ENCODE measurements at regions not wholly inside any gene's neighbourhood (a gene's known extent, or its start where the extent isn't known, plus 50 kb on each side); places are given as distances from the start of the nearest gene placed in this dataset.
A peak's percentile ranks its signal among the peaks of the same experiment; 100 is the strongest.

DNA sequence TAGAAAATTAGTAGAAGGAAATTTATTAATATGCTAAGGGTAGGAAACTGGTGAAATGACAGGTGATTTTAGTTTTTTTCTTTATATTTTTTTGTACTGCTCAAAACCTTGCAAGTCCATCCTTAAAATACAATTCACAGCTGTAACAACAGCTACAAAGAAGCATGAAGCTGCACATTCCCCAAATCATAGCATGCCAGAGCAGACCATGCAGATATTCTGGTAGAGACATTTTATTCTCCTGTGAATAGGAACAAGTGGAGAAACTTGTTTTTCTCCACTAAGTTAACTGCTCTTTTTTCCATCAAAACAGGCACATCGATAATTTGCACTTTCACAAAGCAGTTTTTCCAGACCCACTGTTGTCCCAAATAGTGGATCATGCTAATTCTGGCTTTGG is 1125.7 kb downstream of the BRINP3 start:
- DNase-seq (ENCODE audit: missing footprints): no peak
- intact Hi-C loops (cut with DNase I): no loop called here
- no peak for ATAC-seq

DNA sequence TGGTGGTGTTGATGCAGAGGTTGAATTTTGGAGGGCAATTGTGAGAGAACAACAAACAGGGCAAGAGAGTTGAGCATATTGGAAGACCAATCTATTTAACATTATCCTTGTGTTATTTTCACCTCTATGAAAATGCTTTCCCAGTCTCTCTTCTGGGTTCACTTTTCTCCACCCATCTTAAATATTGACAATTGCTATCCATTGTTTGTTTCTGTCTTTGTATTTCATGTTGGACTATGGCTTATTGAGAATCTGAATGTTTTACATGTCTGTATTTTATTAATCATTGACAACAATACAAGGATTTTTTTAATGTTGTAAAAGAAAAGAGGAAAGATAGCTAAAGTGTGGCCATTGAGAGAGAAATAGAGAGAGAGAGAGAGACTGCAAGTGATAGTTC is 1121.5 kb downstream of the BRINP3 start:
- intact Hi-C loops (cut with DNase I): no loop called here
- ATAC-seq (no peak), DNase-seq (ENCODE audit: missing footprints) (no peak)

DNA sequence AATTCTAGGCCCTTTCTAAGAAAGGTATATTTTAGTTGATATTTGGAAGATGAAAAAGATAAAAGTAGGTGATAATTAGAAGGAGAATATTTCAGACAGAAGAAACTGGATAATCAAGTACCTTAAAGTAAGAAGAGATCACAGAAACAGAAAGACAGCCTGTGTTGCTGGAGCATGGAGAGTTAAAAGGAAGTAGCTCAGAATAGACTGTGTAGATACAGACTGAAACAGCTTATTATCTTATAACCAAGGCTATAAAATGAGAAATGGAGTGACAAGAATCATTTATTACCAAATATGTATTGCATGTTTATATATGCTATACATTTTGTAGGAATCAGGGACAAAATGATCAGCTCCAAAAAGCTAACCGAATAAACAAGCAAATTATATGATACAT is 1120.3 kb downstream of the BRINP3 start:
- no peak for ATAC-seq
- intact Hi-C loops (cut with DNase I): no loop called here
- no peak for DNase-seq (ENCODE audit: missing footprints)

DNA sequence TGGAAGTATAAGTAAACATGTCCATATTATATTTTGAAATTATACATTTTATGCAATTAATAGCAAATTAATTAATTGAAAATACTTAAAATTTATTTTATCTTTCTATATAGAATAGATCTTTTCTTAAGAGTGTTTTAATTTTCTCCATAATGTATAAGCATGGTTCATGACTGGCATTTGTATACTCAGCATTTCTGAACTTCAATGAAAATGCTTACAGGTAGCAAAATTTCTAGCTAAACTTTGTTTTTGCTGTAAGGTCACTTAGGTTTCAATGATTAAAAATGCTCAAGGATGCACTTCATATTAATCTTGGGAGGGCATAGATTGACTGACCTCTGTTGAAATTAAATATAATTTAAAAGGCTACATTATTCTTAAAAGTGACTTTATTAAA is 1108.1 kb downstream of the BRINP3 start:
- DNase-seq (ENCODE audit: missing footprints) (no peak), ATAC-seq (no peak)
- intact Hi-C loops (cut with DNase I): no loop called here

DNA sequence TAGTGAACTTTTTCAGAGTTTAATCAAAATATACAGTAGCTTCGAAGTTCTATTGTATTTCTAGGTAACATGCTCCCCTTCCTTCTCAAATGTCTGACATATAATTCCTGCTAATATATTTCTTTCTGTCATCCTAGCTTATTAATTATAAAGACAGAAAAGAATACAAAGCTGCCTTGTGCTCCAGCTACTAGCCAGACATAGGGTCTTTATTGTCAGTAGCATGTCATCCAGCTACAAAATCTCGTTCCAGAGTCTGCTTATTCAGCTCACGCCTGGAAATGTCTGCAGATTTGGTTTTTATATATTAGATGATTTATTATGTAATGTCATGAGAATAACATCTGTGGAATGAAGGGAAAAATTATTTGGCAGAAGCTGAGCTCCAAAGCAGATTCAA is 1102.8 kb downstream of the BRINP3 start:
- DNase-seq (ENCODE audit: missing footprints) (no peak), ATAC-seq (no peak)
- intact Hi-C loops (cut with DNase I): no loop called here

DNA sequence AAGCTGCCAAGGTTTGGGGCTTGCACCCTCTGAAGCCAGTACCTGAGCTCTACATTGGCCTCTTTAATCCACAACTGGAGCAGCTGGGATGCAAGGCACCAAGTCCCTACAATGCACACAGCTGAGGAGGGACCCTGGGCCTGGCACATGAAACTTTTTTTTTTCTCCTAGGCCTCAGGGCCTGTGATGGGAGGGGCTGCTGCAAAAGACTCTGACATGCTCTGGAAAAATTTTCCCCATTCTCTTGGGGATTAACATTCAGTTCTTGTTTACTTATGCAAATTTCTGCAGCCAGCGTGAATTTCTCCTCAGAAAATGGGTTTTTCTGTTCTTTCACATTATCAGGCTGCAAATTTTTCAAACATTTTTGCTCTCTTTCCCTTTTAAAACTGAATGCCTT is 1072.2 kb downstream of the BRINP3 start:
- ATAC-seq (no peak), DNase-seq (ENCODE audit: missing footprints) (no peak)
- intact Hi-C loops (cut with DNase I): no loop called here

DNA sequence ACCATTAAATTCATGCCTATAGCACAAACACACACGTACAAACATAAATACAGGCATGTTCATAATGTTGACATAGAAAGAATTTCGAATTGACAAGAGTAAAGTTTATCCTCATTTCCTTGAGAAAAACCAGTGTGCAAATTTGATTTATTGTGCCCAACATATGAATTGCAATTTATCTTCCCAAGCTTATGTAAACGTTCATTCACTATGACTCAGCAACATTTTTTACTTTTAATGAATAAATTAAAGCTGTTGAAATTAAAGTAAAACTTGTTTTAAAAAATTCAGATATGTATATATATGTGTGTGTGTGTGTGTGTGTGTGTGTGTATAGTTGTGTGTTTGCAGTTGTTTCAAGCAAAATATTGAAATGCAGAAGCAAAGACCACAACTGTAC is 1067.9 kb downstream of the BRINP3 start:
- ATAC-seq (no peak), DNase-seq (ENCODE audit: missing footprints) (no peak)
- intact Hi-C loops (cut with DNase I): no loop called here

- no peak for ATAC-seq
- intact Hi-C loops (cut with DNase I): no loop called here
- no peak for DNase-seq (ENCODE audit: missing footprints)
Measured at GRCh38 chr1:189424746-189425331, 1052.8 kb downstream of the BRINP3 start.

DNA sequence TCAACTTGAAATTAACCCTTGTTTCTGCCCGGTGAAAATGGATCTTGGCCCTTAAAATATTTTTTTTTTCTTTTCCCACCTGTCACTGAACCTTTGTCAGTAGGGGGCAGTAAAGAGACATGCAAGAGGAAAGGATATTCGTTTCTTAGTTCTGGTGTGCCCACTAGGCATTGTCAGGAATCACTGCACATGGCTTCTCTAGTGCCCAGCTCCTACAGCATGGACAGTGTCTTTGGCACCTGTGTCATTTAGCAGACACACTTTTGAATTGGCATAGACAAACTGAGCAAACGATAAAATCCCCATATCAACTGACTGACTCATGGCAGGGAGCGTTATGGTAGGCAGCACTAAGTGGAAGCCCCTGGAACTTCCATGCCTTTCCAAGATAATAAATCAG is 1048.1 kb downstream of the BRINP3 start:
- DNase-seq (ENCODE audit: missing footprints) (no peak), ATAC-seq (no peak)
- intact Hi-C loops (cut with DNase I): no loop called here

DNA sequence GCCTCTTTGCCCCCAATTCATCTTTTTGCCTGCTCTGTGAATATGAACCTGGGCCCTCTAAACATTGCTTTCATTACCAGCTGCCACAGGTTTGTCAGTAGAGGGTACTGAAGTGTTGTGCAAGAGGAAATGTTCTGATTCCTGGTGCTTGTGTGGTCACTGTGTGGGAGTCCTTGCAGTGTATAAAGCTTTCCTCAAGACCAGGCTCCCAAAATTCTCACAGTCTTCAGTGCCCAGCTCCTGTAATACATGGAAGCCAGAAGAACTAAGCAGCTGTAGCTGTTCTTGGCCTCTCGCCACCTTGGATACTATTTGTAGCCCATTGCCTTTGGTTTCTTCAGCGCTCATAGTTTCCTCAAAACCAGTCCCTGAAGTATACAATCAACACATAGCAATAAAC is 1046.2 kb downstream of the BRINP3 start:
- intact Hi-C loops (cut with DNase I): no loop called here
- ATAC-seq (no peak), DNase-seq (ENCODE audit: missing footprints) (no peak)

DNA sequence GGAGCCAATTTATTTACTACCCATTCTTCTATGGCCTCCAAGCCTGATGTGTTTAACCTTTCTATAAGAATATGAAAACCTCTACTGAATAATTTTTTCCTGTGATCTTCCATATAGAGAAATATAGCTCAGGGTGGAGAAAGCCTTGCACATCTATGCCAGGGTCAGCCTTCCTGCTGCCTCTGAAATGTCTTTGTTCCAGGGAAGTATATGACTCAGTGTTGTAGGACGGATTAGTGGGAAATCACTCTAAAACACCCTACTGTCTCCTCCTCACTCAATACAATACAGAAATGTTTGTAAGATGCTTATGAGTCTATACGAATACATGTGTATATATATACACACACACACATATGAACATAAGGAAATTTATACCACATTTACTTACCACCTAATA is 1044.9 kb downstream of the BRINP3 start:
- DNase-seq (ENCODE audit: missing footprints) (no peak), ATAC-seq (no peak)
- intact Hi-C loops (cut with DNase I): no loop called here

DNA sequence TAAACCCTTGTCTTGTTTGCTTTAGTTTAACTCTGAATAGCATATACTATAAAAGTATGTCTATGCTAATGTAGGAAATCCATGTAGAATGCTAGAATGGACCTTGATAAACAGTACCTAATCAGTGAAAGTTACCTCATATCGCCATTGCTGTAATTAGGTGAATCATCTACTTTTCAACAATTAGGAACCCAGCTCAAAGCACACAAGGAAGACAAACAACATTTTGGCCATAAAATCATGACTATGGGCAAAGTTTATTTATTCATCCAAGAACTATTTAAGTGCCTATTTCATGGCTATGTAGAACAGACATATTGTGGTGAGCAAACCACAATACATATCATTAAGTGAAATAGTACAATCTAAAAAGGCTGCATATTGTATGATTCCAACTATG is 1043.2 kb downstream of the BRINP3 start:
- intact Hi-C loops (cut with DNase I): no loop called here
- DNase-seq (ENCODE audit: missing footprints) (no peak), ATAC-seq (no peak)

- ATAC-seq: no peak
Measured at GRCh38 chr1:189435398-189435797, 1042.3 kb downstream of the BRINP3 start.

GRCh38 chr1:189438808-189439207 is 1038.9 kb downstream of the BRINP3 start:
- intact Hi-C loops (cut with DNase I): no loop called here
- DNase-seq (ENCODE audit: missing footprints): no peak
- no peak for ATAC-seq

More at GRCh38 chr1:189435398-189435797, 1042.3 kb downstream of the BRINP3 start:
- intact Hi-C loops (cut with DNase I): no loop called here
- no peak for DNase-seq (ENCODE audit: missing footprints)

- DNase-seq (ENCODE audit: missing footprints): no peak
- no peak for ATAC-seq
- intact Hi-C loops (cut with DNase I): no loop called here
Measured at GRCh38 chr1:189463166-189463565, 1014.5 kb downstream of the BRINP3 start.

GRCh38 chr1:189496768-189497167 is 980.9 kb downstream of the BRINP3 start:
- intact Hi-C loops (cut with DNase I): no loop called here
- no peak for ATAC-seq
- no peak for DNase-seq (ENCODE audit: missing footprints)

GRCh38 chr1:189499736-189500135 is 977.9 kb downstream of the BRINP3 start:
- ATAC-seq (no peak), DNase-seq (ENCODE audit: missing footprints) (peak; percentile 30)
- intact Hi-C loops (cut with DNase I): no loop called here

DNA sequence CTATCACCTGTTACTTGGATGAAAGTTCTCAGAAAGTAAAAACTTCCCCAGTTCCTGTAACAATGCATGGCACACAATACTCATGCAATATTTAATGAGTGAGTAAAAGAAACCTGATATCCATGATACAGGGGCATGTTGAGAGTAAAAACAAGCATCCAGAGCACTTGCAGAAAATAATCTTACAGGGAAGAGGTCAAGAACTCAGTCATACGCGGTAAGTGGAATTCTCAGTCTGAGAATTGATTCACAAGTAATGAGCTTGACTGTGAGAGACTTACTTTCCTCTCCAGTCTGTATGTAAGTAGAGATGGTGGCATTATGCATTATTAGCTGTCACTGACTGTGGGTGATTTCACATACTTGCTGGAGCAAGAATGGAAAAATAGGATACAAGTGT is 976.9 kb downstream of the BRINP3 start:
- intact Hi-C loops (cut with DNase I): no loop called here
- ATAC-seq (no peak), DNase-seq (ENCODE audit: missing footprints) (no peak)

DNA sequence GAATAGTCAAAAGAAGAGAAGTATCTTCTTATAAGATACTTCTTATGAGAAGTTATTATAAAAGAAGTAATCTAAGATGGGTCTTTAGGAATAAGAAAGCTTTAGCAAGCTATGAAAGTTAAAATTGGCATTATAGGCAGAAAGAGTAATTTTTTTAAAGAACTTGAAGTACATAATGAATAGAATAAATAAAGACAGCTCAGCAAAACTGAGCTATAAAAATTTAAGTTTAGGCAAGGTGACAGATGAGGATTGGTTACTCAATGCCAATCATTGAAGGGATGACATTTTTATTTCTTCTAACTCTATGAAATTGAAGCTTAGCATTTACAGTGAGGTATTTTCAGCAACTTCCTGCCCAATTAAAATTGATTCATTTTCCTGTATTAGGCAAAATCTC is 966.8 kb downstream of the BRINP3 start:
- intact Hi-C loops (cut with DNase I): no loop called here
- ATAC-seq (no peak), DNase-seq (ENCODE audit: missing footprints) (no peak)

DNA sequence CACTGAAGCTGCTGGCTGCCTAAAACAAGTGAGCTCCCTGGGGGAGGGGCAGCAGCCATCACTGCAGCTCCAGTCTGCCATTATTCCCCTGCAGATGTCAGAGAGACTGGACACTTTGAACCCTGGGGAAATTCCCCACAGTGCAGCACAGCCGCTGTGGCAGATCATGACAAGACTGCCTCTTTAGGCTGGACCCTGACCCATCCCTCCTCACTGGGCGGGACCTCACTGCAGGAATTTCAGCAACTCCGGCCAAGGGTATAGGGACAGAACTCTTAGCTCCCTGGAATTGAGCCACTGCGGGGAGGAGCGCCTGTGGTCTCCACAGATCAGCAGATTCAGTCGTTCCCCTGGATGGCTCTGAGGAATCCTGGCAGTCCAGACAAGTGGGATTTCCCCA is 964.6 kb downstream of the BRINP3 start:
- intact Hi-C loops (cut with DNase I): no loop called here

GRCh38 chr1:189522441-189522840 is 955.2 kb downstream of the BRINP3 start:
- ATAC-seq: no peak
- no peak for DNase-seq (ENCODE audit: missing footprints)
- intact Hi-C loops (cut with DNase I): no loop called here

More for the DNA sequence above, 964.6 kb downstream of the BRINP3 start:
- peak; percentile 18 for DNase-seq (ENCODE audit: missing footprints)
- no peak for ATAC-seq

DNA sequence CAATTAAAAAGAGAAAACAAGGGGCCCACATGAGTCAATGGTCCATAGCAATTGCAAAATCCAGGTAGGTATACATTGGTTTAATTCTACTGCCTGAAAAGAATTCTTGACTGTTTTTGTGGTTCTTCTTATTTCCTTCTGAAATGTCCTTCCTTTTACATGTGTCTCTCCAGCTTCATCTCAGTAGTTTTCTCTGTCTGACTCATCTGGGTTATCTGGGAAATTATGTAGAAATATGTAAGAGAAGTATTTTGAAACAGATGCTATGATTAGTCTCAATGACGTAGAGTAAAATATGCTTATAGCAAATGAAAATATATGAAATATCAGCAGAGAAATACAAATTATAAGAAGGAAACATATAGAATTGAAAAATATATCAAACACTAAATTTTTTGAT is 953.2 kb downstream of the BRINP3 start:
- ATAC-seq: no peak
- no peak for DNase-seq (ENCODE audit: missing footprints)
- intact Hi-C loops (cut with DNase I): no loop called here
